Esophagus muscularis mucosa (tissue), 4 donors: ENCODE measurements at regions not wholly inside any gene's neighbourhood (a gene's known extent, or its start where the extent isn't known, plus 50 kb on each side); places are given as distances from the start of the nearest gene placed in this dataset.

Experiments used
- EP300 ChIP-seq: sonication (generic); formaldehyde crosslinking; IDR thresholded peaks from one replicate; pipeline ENCODE4 v1.6.1; 2017; ENCODE audit warnings: antibody characterized with exemption
- POLR2A ChIP-seq: fragments of 450-650 bp; IDR thresholded peaks from one replicate; pipeline ENCODE4 v1.6.1; 2017; ENCODE audit warnings: antibody characterized with exemption, moderate library complexity, mild to moderate bottlenecking, low read depth
- TF ChIP-seq, protein P1 (sequence below), 3 experiments: fragments of 200-600 bp in 2 of 3; fragments of 450-650 bp in 1 of 3; sonication (generic) in 2 of 3; IDR thresholded peaks; one replicate each; pipeline ENCODE4 v1.5.1; 2017 to 2019; ENCODE audit warnings: antibody characterized with exemption in 3 of 3, mild to moderate bottlenecking in 2 of 3, moderate library complexity in 1 of 3

DNA sequence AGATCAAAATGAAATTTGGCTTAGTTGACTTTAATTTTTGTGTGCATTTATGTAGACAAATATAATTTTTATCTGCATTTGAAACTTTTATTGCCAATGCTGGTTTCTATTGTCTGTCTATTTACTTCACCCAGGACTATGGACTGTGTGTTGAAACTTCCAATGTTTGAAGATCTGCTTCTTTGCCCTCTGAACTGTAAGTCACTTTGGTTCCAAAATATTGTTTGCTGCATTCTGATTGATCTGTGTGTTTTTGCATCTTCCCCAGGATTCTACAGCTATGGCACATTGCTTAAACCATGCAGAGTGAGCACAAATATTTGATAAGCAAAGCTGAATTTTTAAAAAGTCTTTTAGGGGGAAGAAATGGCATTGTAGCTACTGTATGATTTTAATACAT is 131.0 kb upstream of the SOX5 start:
- TF ChIP-seq POLR2A = no peak
- TF ChIP-seq, protein P1, sequence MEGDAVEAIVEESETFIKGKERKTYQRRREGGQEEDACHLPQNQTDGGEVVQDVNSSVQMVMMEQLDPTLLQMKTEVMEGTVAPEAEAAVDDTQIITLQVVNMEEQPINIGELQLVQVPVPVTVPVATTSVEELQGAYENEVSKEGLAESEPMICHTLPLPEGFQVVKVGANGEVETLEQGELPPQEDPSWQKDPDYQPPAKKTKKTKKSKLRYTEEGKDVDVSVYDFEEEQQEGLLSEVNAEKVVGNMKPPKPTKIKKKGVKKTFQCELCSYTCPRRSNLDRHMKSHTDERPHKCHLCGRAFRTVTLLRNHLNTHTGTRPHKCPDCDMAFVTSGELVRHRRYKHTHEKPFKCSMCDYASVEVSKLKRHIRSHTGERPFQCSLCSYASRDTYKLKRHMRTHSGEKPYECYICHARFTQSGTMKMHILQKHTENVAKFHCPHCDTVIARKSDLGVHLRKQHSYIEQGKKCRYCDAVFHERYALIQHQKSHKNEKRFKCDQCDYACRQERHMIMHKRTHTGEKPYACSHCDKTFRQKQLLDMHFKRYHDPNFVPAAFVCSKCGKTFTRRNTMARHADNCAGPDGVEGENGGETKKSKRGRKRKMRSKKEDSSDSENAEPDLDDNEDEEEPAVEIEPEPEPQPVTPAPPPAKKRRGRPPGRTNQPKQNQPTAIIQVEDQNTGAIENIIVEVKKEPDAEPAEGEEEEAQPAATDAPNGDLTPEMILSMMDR (IDR thresholded peaks at IDR 0.05) = no peak
- TF ChIP-seq EP300 = no peak
